ENCODE measurements at regions not wholly inside any gene's neighbourhood (a gene's known extent, or its start where the extent isn't known, plus 50 kb on each side); places are given as distances from the start of the nearest gene placed in this dataset.

GRCh38 chr3:147962408-147963164 lies 553.4 kb downstream of the ZIC1 start:
- TF ChIP-seq EGR1 (IDR thresholded peaks at IDR 0.05) (no peak), CREB1 (IDR thresholded peaks at IDR 0.05; ENCODE audit: low read depth) (no peak), CEBPB (IDR thresholded peaks at IDR 0.05) (no peak), RAD21 (IDR thresholded peaks at IDR 0.05; ENCODE audit: low read depth) (no peak), FOXM1 (IDR thresholded peaks at IDR 0.05; ENCODE audit: borderline replicate concordance, low read depth) (no peak), EP300 (IDR thresholded peaks at IDR 0.05; ENCODE audit: borderline replicate concordance) (no peak), YY1 (IDR thresholded peaks at IDR 0.05; ENCODE audit: low read depth) (no peak), TAF1 (IDR thresholded peaks at IDR 0.05; ENCODE audit: low read depth) (no peak)
- TF ChIP-seq, protein P1, sequence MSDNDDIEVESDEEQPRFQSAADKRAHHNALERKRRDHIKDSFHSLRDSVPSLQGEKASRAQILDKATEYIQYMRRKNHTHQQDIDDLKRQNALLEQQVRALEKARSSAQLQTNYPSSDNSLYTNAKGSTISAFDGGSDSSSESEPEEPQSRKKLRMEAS (IDR thresholded peaks at IDR 0.05): no peak
